Upper lobe of left lung (tissue), 6 donors: ENCODE measurements at regions not wholly inside any gene's neighbourhood (a gene's known extent, or its start where the extent isn't known, plus 50 kb on each side); places are given as distances from the start of the nearest gene placed in this dataset.

Source experiments
- ATAC-seq, 2 donors: fragments of 200-7000 bp; cut with Tn5 transposase; one replicate each; pipeline ENCODE4 v1.9.1; 2022; ENCODE audit warnings: mild to moderate bottlenecking in 2 of 2, moderate library complexity in 2 of 2; ENCODE audit not compliant: low FRiP score in 2 of 2
- DNase-seq, 2 donors: peaks; one replicate each; pipeline ENCODE4 v3.0.0-alpha.2; 2019 to 2020
- H3K27ac ChIP-seq, 4 donors: fragments of 200-600 bp; sonication (generic); one replicate each; pipeline ENCODE4 v1.5.1; 2016 to 2019
- H3K27me3 ChIP-seq, 4 donors: fragments of 200-600 bp; sonication (generic); one replicate each; pipeline ENCODE4 v1.5.1; 2017 to 2019
- H3K36me3 ChIP-seq, 4 donors: fragments of 200-600 bp; sonication (generic); one replicate each; pipeline ENCODE4 v1.5.1; 2016 to 2019
- H3K4me1 ChIP-seq, 4 donors: fragments of 200-600 bp; sonication (generic); one replicate each; pipeline ENCODE4 v1.5.1; 2018 to 2019
- H3K4me3 ChIP-seq, 4 donors: fragments of 200-600 bp; sonication (generic); one replicate each; pipeline ENCODE4 v1.5.1; 2017 to 2019; ENCODE audit warnings: mild to moderate bottlenecking in 2 of 4, moderate library complexity in 1 of 4
- H3K9me3 ChIP-seq, 4 donors: fragments of 200-600 bp; sonication (generic); one replicate each; pipeline ENCODE4 v1.5.1; 2018 to 2019
- CTCF ChIP-seq, 6 experiments: fragments of 450-650 bp in 4 of 6; fragments of 200-600 bp in 2 of 6; sonication (generic) in 2 of 6; IDR thresholded peaks; one replicate each; pipeline ENCODE4 v1.5.1; 2016 to 2019; ENCODE audit warnings: antibody characterized with exemption in 6 of 6
- EP300 ChIP-seq, 4 donors: sonication (generic); formaldehyde crosslinking; IDR thresholded peaks; one replicate each; pipeline ENCODE4 v1.5.1; 2017; ENCODE audit warnings: antibody characterized with exemption in 4 of 4, control low read depth in 2 of 4
- POLR2A ChIP-seq, 4 donors: fragments of 450-650 bp; IDR thresholded peaks; one replicate each; pipeline ENCODE4 v1.5.1; 2016 to 2017; ENCODE audit warnings: antibody characterized with exemption in 4 of 4, mild to moderate bottlenecking in 2 of 4
- POLR2AphosphoS5 ChIP-seq, 2 donors: sonication (generic); formaldehyde crosslinking; IDR thresholded peaks; one replicate each; pipeline ENCODE4 v1.5.1; 2017; ENCODE audit warnings: antibody characterized with exemption in 2 of 2
- WGBS, 2 donors: methylation state at CpG; one replicate each; pipeline ENCODE4 v1.1.5; 2017 to 2018; 5-methylcytosine and 5-hydroxymethylcytosine counted together
- donor health status: DM: no; HTN: no; CAD: no; lungs with moderate emphysema.
- donor health status: DM: no; HTN: yes; CAD: no; lungs with severe emphysema.

GRCh38 chr12:23028158-23028802 is 403.3 kb downstream of the ETNK1 start:
- no peak for TF ChIP-seq POLR2AphosphoS5 (IDR thresholded peaks at IDR 0.05)
- no peak for TF ChIP-seq EP300 (IDR thresholded peaks at IDR 0.05)
- no peak for TF ChIP-seq POLR2A (IDR thresholded peaks at IDR 0.05)
- H3K9me3 ChIP-seq = no peaks in the 10 kb centered on the region
- no peak overlapping the region for H3K27ac ChIP-seq
- no peaks in the 10 kb centered on the region for H3K36me3 ChIP-seq
- 71% methylated on average over 4 of the region's 4 CpGs for WGBS, 2 donors
- no peak overlapping the region for H3K4me3 ChIP-seq
- no peak for DNase-seq
- ATAC-seq = no peak
- no peaks in the 10 kb centered on the region for H3K4me1 ChIP-seq
- no peaks in the 10 kb centered on the region for H3K27me3 ChIP-seq

- H3K36me3 ChIP-seq = no peaks in the 10 kb centered on the region
- no peak for DNase-seq
- H3K27me3 ChIP-seq = no peaks in the 10 kb centered on the region
- H3K9me3 ChIP-seq = no peaks in the 10 kb centered on the region
- TF ChIP-seq CTCF (IDR thresholded peaks at IDR 0.05) = no peak
- TF ChIP-seq POLR2A (IDR thresholded peaks at IDR 0.05) = no peak
- no peak for TF ChIP-seq EP300 (IDR thresholded peaks at IDR 0.05)
- no peak for TF ChIP-seq POLR2AphosphoS5 (IDR thresholded peaks at IDR 0.05)
- 81 to 82% methylated on average over 3 of the region's 3 CpGs for WGBS, 2 donors
- H3K4me3 ChIP-seq = no peak overlapping the region
- ATAC-seq = no peak
- no peaks in the 10 kb centered on the region for H3K4me1 ChIP-seq
- no peak overlapping the region for H3K27ac ChIP-seq
These were observed 404.2 kb downstream of the ETNK1 start for GRCh38 chr12:23029185-23029584.

- 73 to 79% methylated on average over 2 of the region's 2 CpGs for WGBS, 2 donors
- ATAC-seq = no peak
These were observed 414.9 kb downstream of the ETNK1 start for GRCh38 chr12:23039834-23040233.

GRCh38 chr12:23041774-23042173 is 416.8 kb downstream of the ETNK1 start:
- ATAC-seq = no peak
- Histone ChIP-seq H3K36me3 (no peaks in the 10 kb centered on the region), H3K4me1 (no peaks in the 10 kb centered on the region), H3K4me3 (no peak overlapping the region), H3K27me3 (no peaks in the 10 kb centered on the region), H3K27ac (no peak overlapping the region), H3K9me3 (no peaks in the 10 kb centered on the region)
- 88% methylated on average over 2 of the region's 2 CpGs for whole genome bisulfite sequencing, 2 donors
- TF ChIP-seq CTCF (IDR thresholded peaks at IDR 0.05) (no peak), POLR2AphosphoS5 (IDR thresholded peaks at IDR 0.05) (no peak), EP300 (IDR thresholded peaks at IDR 0.05) (no peak), POLR2A (IDR thresholded peaks at IDR 0.05) (no peak)
- no peak for DNase-seq

More at GRCh38 chr12:23039834-23040233, 414.9 kb downstream of the ETNK1 start:
- no peak for DNase-seq
- H3K36me3 ChIP-seq = no peaks in the 10 kb centered on the region
- H3K27me3 ChIP-seq = no peaks in the 10 kb centered on the region
- H3K9me3 ChIP-seq = no peaks in the 10 kb centered on the region
- TF ChIP-seq EP300 (IDR thresholded peaks at IDR 0.05) (no peak), CTCF (IDR thresholded peaks at IDR 0.05) (no peak), POLR2AphosphoS5 (IDR thresholded peaks at IDR 0.05) (no peak), POLR2A (IDR thresholded peaks at IDR 0.05) (no peak)
- H3K27ac ChIP-seq = no peak overlapping the region
- H3K4me3 ChIP-seq = no peak overlapping the region
- no peaks in the 10 kb centered on the region for H3K4me1 ChIP-seq

GRCh38 chr12:23043646-23044045 is 418.7 kb downstream of the ETNK1 start:
- no peaks in the 10 kb centered on the region for H3K9me3 ChIP-seq
- no peaks in the 10 kb centered on the region for H3K36me3 ChIP-seq
- DNase-seq (no peak), ATAC-seq (no peak)
- 83 to 100% methylated on average over 1 of the region's 1 CpG for WGBS, 2 donors
- TF ChIP-seq POLR2AphosphoS5 (IDR thresholded peaks at IDR 0.05) = no peak
- no peak for TF ChIP-seq EP300 (IDR thresholded peaks at IDR 0.05)
- no peak for TF ChIP-seq POLR2A (IDR thresholded peaks at IDR 0.05)
- TF ChIP-seq CTCF (IDR thresholded peaks at IDR 0.05) = no peak
- no peaks in the 10 kb centered on the region for H3K27me3 ChIP-seq
- no peak overlapping the region for H3K4me3 ChIP-seq
- H3K4me1 ChIP-seq = no peaks in the 10 kb centered on the region
- no peak overlapping the region for H3K27ac ChIP-seq
